ENCODE measurements at regions not wholly inside any gene's neighbourhood (a gene's known extent, or its start where the extent isn't known, plus 50 kb on each side); places are given as distances from the start of the nearest gene placed in this dataset.

DNA sequence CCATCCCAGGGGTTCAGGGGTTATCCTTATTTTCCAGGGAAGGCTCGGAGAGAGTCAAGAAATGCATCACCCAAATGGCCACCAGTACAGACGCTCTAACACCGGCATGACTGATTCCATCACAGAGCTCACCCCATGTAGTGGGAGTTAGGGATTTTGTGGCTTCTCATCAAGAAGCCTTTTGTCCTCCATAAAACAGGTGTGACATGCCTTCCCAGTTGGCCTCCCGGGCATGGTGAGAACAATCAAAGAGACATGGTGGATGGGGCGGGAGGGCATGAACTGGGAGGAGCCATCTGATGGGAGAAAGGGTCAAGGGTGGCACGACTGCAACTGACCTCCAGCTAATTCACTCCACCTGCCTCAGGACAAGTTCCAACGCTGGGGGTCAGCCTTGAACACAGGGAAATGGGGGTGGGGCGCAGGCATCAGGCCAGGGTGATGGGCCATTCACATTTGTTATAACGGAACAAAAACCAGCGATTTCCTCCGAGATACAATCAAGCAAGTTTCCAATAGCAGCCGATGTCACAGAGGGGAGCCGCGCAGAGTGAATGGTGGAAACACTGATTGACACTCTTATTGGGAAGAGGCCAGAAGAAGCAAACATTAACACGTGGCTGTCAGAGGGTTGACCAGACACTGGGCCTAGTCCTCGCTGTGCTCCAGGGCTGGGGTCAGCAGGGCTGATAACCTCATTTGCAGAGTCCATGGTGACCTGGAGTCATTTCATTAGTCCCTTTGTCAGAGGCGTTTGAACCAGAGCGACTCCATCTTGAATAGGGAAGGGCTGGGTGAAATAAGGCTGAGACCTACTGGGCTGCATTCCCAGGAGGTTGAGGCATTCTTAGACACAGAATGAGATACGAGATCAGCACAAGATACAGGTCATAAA lies 80.5 kb upstream of the HPCAL1 start (continued):
- TF ChIP-seq ZNF395 (CRISPR knock-in tag; IDR thresholded peaks at IDR 0.05), result peak; percentile 86
- no peak for TF ChIP-seq KAT2B (IDR thresholded peaks at IDR 0.05; ENCODE audit: low read depth, low read length)
- TF ChIP-seq CTBP1 (IDR thresholded peaks at IDR 0.05; ENCODE audit: borderline replicate concordance), result no peak
- no peak for TF ChIP-seq GABPB1 (CRISPR knock-in tag; IDR thresholded peaks at IDR 0.05)
- no peak for TF ChIP-seq SMARCE1 (IDR thresholded peaks at IDR 0.05)
- TF ChIP-seq ILK (tag; IDR thresholded peaks at IDR 0.05; ENCODE audit: borderline replicate concordance, low read depth), result peak; percentile 52; the same call in 1 of the 2 replicates
- TF ChIP-seq HMG20A (CRISPR knock-in tag; conservative IDR thresholded peaks at IDR 0.05), result no peak
- TF ChIP-seq DDX20 (tag; IDR thresholded peaks at IDR 0.05; ENCODE audit: low read depth), result peak; percentile 84
- TF ChIP-seq TAF7 (tag; IDR thresholded peaks at IDR 0.05), result 0 out of 2 replicates have a peak, but pooled peaks have one; percentile 50
- TF ChIP-seq KDM1A (IDR thresholded peaks at IDR 0.05), result no peak
- TF ChIP-seq TEAD2 (tag; IDR thresholded peaks at IDR 0.05), result peak; percentile 78
- TF ChIP-seq ZNF239 (CRISPR knock-in tag; IDR thresholded peaks at IDR 0.05), result peak; percentile 43; the same call in 1 of the 2 replicates
- TF ChIP-seq ZNF197 (CRISPR knock-in tag; IDR thresholded peaks at IDR 0.05; ENCODE audit: low read depth), result peak; percentile 70; the same call in 1 of the 2 replicates
- TF ChIP-seq BMI1 (IDR thresholded peaks at IDR 0.05; ENCODE audit: low read length), result no peak
- TF ChIP-seq, protein P1, sequence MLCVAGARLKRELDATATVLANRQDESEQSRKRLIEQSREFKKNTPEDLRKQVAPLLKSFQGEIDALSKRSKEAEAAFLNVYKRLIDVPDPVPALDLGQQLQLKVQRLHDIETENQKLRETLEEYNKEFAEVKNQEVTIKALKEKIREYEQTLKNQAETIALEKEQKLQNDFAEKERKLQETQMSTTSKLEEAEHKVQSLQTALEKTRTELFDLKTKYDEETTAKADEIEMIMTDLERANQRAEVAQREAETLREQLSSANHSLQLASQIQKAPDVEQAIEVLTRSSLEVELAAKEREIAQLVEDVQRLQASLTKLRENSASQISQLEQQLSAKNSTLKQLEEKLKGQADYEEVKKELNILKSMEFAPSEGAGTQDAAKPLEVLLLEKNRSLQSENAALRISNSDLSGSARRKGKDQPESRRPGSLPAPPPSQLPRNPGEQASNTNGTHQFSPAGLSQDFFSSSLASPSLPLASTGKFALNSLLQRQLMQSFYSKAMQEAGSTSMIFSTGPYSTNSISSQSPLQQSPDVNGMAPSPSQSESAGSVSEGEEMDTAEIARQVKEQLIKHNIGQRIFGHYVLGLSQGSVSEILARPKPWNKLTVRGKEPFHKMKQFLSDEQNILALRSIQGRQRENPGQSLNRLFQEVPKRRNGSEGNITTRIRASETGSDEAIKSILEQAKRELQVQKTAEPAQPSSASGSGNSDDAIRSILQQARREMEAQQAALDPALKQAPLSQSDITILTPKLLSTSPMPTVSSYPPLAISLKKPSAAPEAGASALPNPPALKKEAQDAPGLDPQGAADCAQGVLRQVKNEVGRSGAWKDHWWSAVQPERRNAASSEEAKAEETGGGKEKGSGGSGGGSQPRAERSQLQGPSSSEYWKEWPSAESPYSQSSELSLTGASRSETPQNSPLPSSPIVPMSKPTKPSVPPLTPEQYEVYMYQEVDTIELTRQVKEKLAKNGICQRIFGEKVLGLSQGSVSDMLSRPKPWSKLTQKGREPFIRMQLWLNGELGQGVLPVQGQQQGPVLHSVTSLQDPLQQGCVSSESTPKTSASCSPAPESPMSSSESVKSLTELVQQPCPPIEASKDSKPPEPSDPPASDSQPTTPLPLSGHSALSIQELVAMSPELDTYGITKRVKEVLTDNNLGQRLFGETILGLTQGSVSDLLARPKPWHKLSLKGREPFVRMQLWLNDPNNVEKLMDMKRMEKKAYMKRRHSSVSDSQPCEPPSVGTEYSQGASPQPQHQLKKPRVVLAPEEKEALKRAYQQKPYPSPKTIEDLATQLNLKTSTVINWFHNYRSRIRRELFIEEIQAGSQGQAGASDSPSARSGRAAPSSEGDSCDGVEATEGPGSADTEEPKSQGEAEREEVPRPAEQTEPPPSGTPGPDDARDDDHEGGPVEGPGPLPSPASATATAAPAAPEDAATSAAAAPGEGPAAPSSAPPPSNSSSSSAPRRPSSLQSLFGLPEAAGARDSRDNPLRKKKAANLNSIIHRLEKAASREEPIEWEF (CRISPR knock-in tag; IDR thresholded peaks at IDR 0.05), result peak; percentile 75
- TF ChIP-seq, protein P2, sequence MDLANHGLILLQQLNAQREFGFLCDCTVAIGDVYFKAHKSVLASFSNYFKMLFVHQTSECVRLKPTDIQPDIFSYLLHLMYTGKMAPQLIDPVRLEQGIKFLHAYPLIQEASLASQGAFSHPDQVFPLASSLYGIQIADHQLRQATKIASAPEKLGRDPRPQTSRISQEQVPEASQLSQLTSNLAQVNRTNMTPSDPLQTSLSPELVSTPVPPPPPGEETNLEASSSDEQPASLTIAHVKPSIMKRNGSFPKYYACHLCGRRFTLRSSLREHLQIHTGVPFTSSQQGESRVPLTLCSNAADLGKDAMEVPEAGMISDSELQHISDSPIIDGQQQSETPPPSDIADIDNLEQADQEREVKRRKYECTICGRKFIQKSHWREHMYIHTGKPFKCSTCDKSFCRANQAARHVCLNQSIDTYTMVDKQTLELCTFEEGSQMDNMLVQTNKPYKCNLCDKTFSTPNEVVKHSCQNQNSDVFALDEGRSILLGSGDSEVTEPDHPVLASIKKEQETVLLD (IDR thresholded peaks at IDR 0.05), result no peak
- TF ChIP-seq NFIX (CRISPR knock-in tag; IDR thresholded peaks at IDR 0.05; ENCODE audit: low read depth), result 0 out of 2 replicates have a peak, but pooled peaks have one; percentile 2
- TF ChIP-seq EGR1 (conservative IDR thresholded peaks at IDR 0.05), result no peak
- no peak for TF ChIP-seq ARHGAP35 (IDR thresholded peaks at IDR 0.05; ENCODE audit: partially characterized antibody)
- no peak for TF ChIP-seq ZNF76 (CRISPR knock-in tag; IDR thresholded peaks at IDR 0.05; ENCODE audit: borderline replicate concordance)

All from K562 (cell line).